LNCAP (cell line): ENCODE measurements at regions not wholly inside any gene's neighbourhood (a gene's known extent, or its start where the extent isn't known, plus 50 kb on each side); places are given as distances from the start of the nearest gene placed in this dataset.

Source experiments
- TF ChIP-seq, protein P1 (sequence below): fragments of 450-650 bp; IDR thresholded peaks from 2 replicates; pipeline ENCODE4 v1.5.1; 2017; ENCODE audit warnings: mild to moderate bottlenecking

DNA sequence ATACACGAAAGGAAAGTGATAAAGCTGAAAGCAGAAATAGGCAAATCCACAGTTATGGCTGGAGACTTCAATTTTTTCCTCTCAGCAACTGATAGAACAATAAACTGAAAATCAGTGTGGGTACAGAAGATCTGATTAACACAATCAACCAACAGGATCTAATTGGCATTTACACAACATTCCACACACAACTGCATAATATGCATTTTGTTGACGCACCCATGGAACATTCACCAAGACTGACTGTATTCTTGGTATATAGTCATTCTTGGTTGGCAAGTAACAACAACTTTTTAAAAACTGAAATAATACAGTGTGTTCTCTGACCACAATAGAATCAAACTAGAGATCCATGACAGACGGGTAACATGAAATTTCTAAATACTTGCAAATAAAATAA, 218.7 kb upstream of the S1PR3 start:
- TF ChIP-seq, protein P1, sequence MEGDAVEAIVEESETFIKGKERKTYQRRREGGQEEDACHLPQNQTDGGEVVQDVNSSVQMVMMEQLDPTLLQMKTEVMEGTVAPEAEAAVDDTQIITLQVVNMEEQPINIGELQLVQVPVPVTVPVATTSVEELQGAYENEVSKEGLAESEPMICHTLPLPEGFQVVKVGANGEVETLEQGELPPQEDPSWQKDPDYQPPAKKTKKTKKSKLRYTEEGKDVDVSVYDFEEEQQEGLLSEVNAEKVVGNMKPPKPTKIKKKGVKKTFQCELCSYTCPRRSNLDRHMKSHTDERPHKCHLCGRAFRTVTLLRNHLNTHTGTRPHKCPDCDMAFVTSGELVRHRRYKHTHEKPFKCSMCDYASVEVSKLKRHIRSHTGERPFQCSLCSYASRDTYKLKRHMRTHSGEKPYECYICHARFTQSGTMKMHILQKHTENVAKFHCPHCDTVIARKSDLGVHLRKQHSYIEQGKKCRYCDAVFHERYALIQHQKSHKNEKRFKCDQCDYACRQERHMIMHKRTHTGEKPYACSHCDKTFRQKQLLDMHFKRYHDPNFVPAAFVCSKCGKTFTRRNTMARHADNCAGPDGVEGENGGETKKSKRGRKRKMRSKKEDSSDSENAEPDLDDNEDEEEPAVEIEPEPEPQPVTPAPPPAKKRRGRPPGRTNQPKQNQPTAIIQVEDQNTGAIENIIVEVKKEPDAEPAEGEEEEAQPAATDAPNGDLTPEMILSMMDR = no peak

DNA sequence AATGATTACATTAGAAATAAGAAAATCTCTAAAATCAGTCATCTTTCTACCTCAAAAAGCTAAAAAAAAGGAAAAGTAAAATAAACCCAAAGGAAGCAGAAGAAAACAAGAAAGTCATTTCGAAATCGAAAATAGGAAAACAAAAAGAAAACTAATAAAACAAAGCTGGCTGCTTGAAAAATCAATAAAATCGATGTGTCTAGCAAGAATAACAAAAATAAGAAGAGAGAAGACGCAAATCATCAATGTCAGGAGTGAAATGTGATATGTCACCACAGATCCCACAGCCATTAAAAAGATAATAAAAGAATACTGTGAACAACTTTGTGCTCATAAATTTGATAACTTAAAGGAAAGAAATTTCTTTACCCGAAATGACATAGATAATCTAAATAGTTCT, 218.1 kb upstream of the S1PR3 start:
- TF ChIP-seq, protein P1 = no peak

DNA sequence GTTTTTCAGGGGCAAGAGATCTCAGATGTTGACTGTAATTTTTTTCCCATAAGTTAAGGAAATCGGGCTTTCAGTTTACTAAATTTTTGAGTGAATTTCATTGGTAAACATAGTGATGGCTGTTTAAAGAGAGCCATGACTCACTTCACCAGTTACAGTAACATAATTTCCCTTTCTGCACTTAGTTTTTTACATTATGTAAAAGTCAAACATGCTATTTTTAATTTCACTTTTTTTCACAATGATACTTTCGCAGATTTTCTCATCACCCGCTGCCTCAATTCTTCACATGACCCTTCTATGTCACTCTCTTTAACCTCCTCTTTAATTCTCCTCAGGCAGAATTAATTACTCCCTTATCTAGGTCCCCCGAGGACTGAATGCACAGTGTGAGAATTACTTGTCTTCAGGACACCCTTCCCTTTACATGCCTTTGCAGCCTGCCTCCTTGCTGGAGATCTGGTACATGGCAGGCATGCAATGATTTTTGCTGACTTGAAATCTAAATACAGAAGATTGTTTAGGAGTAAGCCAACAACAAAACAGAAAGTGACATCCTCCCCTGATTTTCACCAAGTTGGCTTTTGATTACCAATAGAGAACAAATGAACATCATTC, 217.5 kb upstream of the S1PR3 start:
- TF ChIP-seq, protein P1 = no peak

DNA sequence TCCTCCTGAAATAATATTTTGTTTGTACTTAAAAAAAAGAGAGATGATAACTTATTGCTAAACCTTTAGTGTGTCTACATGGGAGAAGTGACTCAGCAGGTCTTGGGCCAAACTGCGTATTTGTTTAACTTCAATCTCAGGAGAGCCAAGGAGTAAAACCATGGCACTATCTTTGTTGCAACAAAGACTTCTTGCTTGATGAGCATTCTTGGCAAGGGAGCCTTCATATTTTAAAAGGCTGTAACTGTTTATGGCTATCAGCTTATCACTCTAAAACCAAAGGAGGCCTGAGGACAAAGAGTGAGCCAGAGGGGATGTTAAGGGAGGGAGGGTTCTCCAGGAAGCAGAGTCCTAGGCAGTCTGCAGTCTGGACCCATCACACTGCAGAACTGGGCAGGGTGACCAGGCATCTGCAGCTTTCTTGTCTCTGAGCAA, 216.2 kb upstream of the S1PR3 start:
- TF ChIP-seq, protein P1 = no peak

DNA sequence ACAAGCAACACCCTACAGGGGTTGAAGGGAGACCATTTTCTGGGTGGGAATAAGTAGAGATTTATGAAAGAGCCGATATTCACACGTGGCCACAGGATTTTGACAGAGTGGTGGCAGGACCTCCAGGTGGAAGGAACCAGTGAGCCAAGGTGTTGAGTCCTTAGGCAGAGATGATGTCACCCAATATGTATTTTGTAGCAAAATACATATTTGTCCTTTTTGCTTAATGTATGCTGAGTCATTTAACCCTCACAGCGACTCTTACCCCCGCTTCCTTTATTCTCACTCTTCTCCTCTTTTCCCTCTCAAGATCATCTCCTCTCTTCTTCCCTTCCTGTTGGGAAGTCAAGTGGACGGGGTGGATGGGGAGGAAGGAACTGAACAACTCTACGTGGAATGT, 215.7 kb upstream of the S1PR3 start:
- TF ChIP-seq, protein P1 = no peak

DNA sequence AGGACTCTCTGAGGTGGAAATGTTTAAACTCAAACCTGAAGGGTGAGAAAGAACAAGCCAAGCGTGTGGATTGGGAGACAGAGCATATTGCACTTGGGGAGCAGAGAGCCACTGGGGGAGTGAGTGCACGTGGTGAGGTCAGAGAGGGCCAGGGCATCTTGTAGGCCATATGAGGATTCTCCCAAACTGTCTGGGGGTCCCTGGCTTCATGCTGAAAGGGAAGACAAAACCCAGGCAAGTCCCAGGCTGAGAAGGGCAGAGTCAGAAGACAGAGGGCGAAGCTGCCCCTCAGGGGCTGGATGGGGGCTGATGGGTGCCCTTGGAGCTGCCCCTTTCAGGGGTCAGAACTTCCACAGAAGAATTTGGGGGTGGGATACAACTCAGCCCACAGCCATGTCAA, 215.3 kb upstream of the S1PR3 start:
- TF ChIP-seq, protein P1 = no peak

DNA sequence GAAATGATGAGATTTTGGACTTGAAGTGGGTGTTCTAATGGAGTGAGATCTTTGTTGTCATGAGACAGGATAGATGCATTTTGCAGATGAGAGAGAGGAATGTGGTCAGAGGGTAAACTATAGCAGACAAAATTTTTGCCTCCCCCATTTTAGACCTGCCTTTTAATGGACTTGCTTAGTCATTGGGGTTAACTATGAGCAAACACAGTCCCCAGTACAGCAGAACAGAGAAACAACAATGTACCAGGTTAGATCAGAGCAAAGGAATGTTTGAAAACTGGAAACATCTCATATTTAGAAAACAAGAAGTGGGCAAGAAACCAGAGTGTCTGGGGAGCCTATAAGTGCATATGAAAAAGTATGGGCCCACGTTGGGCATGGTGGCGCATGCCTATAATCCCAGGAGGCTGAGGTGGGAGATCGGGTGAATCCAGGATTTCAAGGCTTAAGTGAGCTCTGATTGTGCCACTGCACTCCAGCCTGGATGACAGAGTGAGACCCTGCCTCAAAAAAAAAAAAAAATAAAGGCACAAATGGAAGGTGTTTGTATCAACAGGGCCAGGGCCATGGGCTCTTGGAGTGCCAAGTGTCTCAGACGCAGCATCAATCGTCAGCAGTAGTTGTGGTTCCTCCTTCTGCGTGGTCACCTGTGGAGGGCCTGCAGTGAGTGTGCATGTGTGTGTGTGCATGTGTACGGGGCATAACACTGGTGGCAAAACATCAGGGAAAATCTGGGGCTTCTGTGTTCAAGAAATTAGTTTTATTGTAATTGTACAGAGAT, 214.4 kb upstream of the S1PR3 start:
- TF ChIP-seq, protein P1 = no peak
